ENCODE measurements at regions not wholly inside any gene's neighbourhood (a gene's known extent, or its start where the extent isn't known, plus 50 kb on each side); places are given as distances from the start of the nearest gene placed in this dataset.

GRCh38 chr2:163264341-163264740 is 425.8 kb upstream of the KCNH7 start:
- no peak for DNase-seq

DNA sequence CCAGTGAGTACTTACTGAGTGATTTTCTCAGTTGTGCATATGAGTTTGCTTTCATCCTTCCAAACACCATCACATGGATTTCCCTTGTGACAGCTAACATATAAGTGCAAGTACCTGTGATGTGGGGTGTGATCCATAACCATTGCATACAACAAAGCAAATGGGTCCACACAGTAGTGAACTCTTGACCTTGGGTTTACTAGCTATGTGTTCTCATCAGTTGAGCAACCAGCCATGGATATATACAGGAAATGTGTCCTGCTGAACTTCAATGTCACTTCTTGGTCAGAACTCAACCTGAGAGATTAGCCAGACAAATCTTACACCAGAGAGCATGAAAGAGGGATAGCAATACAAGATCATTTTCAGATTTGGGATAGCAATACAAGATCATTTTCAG is 420.9 kb upstream of the KCNH7 start:
- no peak for DNase-seq

DNA sequence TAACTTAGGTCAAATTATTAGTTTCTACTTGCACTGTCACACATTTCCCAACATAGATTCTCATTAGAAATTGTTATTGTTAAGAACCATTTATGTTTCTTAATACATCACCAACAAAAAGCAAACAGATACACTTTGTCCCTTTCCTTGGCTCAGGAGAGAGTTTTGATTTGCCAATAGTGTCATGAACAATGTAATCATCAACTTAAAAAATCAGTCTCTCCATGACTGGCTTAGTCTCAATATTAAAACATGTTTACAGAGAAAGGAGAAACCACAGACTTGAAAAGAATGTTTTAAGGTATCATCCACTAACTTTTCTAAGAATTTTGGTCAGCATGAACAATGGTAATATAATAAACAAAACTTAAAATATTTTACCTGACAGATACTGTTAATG is 416.5 kb upstream of the KCNH7 start:
- DNase-seq, result no peak

DNA sequence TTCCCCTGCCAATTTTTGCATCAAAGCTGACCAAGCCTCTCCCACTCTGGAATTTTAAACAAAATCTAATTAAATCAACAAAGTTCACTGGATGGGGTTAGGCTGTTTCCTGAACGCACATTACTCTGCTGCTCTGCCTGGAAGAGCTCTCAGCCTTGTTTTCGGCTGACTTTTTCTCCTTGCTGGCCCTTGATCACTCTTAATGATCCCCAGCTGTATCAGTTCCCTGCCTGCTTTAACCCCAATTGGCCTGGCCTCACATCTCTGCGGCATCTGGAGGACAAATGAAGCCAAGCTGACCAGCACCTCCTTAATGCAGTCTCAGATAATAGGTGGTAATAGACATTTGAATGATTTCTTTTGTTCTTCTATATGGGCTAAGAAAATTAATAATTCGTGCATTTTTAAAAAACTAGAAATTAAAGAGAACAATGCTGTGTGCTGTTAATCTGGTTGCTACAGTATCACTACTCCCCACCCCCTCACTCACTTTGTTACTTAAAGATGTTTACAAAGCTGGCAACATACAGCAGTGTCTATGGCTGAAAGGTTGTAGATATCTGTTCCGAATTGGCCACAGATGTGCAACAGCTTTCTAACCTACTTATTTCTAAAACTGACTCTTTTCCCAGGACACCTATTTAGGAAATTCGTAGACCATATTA is 415.2 kb upstream of the KCNH7 start:
- no peak for DNase-seq

DNA sequence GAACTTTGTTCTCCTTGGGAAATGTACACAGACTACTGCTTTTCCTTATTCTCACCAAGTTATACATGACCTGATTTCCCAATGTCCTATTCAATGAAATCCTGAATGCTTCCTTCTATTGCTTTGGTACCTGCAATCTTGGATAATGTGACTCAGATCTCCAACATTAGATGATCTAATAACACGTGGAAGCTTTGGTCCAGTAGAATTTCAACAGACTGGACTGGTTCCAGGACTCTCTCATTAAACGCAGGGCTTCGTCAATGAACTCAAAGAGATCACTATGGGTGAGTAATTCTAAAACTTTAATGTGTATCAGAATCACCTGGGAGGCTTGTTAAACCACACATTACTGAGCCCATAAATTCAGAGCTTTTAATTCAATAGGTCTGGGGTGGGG is 413.6 kb upstream of the KCNH7 start:
- no peak for DNase-seq

DNA sequence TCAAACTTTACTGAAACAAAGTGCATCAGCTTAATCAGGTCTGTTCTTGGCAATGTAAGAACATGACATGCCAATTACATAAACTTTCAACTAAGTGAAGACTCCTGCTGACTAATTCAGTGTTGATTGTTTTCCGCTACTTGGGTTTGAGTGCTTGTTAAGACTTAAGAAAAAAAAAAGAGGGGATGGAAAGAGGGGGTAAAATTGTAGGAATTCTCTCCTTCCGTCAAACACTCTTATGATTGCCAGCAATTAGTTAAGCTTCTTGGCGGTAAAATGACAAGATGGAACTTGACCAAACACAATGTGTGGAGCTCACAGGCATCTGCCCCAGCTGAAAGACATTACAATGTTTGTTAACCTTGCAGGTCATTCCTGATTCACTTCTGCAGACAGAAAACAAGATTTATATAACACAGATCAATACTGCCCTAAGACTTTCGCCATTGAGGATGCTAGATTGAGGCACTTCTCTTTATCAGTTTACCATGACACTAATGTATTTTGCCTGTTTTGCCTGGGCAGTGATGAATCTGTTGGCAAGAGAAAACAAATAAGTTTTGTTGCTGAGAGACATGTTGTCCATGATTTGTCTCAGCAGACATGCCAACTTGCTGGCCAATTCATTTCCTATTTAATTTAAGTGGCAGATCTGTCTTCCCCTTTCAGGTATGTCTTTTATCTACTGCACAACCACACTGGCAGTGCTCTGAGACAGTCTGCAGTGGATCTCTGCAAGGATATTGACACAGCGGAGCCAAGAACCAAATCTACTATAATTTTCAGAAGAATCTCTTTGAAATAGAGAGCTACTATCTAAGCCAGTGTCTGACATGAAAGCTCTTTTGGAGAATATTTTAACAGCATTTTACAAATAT is 410.0 kb upstream of the KCNH7 start:
- DNase-seq, result no peak

- no peak for DNase-seq
These were observed 409.3 kb upstream of the KCNH7 start for GRCh38 chr2:163247847-163248220.

DNA sequence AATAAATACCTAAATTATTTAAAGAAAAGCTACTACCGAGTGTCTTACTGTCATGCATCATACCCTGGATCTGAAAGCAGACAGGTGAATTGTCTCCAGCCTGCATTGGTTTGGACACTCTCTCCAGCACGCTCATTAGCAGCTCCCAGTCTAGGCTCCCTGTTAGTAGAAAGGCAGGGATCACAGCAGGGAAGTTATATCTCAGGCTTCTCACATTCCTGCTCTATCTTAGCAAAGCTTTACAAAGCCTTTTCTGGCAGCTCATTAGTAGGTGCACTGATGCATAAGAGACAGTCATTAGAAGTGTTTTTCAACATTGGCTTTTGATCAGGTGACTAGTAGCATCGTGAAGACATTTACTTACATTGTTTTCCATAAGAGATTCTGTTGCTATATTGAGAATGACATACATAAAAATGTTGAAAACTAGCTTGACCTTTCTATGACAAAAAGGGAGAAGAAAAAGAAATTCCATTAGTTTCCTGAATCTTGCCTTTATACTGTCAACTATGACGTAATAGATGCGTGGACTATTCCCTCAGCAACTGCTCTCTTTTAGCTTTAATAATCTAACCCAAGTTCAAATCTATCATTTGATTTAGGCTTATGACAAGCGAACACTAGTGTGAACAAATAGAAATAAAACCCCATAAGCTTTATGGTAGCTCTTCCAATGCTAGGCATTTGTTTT is 408.7 kb upstream of the KCNH7 start:
- DNase-seq, result no peak

DNA sequence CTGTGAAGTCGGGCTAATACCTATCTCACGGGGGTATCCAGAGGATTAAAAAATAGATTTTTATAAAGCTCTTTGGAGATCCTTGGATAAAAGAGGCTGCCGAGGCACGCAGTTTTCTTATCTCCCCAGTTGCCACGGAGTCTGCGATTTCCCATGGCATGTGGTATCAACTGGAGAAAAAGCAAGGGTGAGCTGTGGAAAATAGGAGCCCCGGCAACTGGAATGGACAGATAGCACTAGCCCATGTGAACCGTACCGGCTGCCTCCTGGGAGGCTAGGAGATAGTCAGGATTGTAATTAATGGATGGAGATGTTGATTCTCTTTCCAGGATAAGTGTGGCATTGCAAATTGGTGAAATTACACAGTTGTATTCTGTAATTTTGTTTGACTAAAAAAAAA is 407.6 kb upstream of the KCNH7 start:
- no peak for DNase-seq

GRCh38 chr2:163236553-163236952 is 398.0 kb upstream of the KCNH7 start:
- DNase-seq, result no peak

DNA sequence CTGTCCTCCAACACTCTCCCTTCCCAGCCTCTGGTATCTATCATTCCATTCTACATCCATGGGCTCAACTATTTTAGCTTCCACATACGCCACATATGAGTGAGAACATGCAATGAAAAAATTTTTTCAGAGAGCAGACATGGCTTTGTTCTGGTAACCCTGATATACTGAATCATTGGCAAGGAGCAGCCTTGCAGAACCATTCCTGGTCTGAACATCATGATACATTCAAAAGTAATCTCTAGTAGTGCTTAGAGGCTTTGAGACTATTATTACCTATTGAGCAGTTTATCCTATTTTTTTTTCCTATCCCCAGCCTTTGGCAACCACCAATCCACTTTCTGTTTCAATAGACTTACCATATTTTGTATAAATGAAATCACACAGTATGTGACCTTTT is 393.1 kb upstream of the KCNH7 start:
- no peak for DNase-seq

- no peak for DNase-seq
These were observed 375.1 kb upstream of the KCNH7 start for GRCh38 chr2:163213661-163214081.

DNA sequence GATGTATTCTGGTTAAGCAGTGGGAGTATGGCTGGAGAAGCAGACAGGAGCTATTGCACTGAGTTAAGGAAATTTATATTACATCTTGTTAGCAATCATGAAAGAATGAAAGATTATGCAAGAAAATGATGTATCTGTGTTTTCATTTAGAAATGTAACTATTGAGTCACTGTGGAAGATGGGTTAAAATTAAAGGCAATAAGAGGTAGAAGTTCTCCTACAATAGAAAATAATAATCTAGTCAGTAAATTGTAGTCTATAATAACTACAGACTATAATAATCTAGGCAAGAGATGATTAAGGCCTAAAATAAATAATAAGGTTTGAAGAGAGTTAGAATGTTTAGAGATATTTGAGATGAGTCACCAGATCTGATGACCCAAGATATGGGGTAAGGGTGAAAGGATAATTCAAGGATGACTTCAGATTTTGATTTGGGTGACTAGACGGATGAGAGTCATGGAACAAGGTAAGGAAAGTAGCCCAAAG is 371.9 kb upstream of the KCNH7 start:
- no peak for DNase-seq

DNA sequence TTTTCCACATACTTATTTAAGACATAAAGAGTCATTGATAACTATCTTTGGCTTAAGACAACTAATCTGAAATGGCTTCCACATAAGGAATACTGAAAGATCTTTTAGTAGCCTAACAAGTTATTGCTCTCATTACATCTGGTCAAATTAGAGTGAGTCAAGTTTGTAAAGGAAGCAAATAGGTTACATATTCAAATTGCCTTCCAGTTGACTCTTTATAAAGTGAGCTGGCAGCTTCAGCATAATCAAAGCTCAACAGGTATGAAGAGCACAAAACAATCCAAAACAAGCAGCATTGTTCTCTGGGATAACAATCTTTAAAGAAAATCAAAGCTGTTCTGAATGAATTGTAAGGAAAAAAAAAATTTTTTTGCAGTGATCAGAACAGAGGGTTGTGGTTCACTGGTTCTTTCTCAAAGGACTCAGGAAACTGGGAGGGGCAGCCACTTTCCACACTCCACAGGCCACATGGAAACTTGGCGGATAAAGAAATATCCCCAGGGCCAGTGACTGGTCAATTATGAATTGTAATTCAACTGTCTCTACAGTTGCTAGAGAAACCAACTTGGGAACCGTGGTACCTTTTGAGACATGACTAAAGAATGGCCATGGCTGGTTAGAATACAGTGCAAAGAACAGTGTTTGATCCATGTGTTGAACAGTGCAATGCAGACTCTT is 369.3 kb upstream of the KCNH7 start:
- DNase-seq, result no peak

- no peak for DNase-seq
These were observed 367.2 kb upstream of the KCNH7 start for GRCh38 chr2:163205589-163206254.

GRCh38 chr2:163200741-163201140 is 362.2 kb upstream of the KCNH7 start:
- DNase-seq, result no peak

DNA sequence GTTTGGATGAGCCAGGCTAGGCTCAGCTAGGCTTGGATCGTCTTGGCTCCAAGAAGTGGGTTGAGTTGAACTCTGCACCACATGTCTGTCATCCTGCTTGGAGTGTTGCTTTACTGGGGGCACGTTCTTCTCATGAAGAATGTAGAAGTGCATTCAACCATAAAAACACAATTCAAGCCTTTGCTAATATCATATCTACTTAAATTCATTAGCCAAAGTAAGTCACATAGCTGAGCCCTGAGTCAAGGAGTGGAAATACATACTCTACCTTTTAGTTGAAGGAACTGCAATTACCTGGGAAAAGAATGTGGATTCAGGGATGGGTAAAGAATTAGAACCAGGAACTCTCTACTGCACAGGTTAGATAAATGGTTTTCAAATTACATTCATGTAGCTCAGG is 360.4 kb upstream of the KCNH7 start:
- no peak for DNase-seq

DNA sequence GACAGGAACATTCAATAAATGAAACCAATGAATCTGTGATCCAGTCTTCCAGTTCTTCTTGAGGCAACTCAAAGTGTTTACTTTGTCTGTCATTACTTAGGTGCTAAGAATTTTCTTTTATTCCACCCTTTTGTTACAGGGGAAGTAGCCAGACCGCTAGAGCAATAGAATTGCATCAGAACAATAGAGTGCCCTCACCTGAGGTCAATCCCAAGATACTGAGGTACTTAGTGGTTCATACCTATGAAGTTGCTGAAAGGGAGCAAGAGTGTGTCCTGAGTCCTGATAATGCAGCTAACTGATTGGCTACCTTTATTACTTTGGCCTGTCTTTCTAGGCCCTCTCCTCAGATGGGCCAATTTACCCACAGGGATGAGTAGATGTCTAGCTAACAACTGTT is 359.4 kb upstream of the KCNH7 start:
- DNase-seq, result no peak

DNA sequence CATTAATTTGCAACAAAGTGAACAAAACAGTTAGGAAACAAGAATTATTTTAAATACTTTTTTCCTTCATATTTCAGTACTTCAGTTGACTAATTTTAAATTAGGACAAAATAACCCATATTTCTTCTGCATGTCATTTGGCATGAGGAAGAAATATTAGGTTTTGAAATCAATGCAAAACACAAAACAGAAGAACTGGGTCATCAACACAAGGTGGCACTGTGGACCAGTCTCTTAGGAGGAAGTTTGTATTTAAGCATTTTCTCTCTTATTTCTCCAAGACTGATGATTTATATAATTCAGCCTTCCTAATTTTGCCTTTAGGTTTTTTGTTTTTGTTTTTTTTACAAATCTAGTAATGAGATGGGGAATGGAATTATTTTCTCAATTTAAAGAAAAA is 352.8 kb upstream of the KCNH7 start:
- DNase-seq, result peak; percentile 52 to 60 (median 54)

DNA sequence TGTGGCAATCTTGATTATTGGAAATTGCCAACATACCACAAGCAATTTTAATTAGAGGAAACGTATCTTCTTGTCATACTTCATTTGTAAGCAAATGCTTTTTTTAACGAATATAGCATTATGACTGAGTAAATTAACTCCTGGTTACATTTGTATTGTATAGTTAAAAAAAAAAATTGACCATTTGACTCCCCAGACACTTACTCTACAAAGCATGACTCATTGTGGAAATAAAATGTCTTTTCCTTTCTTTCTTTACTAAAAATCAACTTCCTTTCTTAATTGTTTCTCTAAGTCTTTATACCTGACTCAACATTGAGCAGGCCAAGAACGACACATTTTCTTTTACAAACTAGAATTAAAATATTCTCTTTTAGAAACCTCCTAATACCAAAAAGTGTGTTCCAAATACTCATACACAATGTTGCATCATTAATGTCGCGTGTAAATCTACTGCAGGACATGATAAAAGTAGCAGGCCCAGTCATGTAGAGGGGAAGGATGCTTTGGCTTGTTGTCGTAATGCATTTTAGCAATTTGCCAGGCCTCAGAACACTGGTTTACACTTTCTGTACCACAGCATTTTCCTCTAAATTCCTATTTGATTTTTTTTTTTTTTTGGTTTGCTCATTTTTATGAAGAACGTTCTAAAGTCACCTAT is 349.6 kb upstream of the KCNH7 start:
- no peak for DNase-seq

DNA sequence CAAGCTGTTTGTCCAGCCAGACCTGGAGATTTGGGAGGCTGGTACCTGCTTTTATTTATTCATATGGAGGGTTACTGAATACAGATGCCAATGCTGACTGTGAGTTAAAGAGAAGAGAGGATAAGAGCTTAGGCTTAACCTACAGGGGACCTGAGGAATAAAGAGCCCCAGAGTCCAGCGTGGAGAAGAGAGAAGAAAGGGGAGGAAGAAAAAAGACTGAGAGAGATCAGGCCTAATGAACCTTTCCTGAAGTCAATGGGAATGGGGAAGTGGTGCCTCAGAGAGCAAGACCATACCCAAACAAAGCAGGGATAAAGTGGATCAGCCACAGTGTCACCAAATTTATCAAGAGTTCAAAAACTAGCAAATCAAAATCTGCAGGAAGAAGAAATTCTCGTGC is 348.6 kb upstream of the KCNH7 start:
- no peak for DNase-seq

DNA sequence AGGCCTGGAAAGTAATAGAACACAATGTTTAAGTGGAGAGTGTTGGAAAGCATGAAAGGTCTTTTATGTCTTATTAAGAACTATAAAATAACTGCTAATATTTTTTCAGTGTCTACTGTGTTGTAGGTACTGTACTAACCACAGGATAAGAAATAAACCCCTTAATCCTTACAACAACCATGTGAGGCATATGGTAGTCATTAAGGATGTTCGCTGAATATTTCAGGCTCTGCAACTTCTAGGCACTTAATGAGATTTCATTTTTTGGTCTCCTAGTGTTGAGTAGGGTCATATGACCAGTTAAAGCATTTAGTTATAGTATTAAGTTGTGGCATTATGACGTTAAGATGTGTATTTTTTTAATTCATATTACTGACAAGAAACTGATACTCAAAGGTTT is 346.6 kb upstream of the KCNH7 start:
- DNase-seq, result no peak

All from suppressor macrophage treated with lipopolysaccharide for 1 hour (primary cell).